GM23338 (cell line): ENCODE measurements at regions not wholly inside any gene's neighbourhood (a gene's known extent, or its start where the extent isn't known, plus 50 kb on each side); places are given as distances from the start of the nearest gene placed in this dataset.

Source experiments
- ATAC-seq: fragments of 200-7000 bp; cut with Tn5 transposase; 3 replicates; pipeline ENCODE4 v1.9.1; 2020
- DNase-seq: peaks from one replicate; pipeline ENCODE4 v3.0.0-alpha.2; 2015; ENCODE audit warnings: low spot score
- H2AFZ ChIP-seq: fragments of 200-600 bp; sonication (generic); 2 replicates; pipeline ENCODE4 v1.8.0; 2016; ENCODE audit warnings: antibody characterized with exemption, mild to moderate bottlenecking, moderate library complexity
- H3F3A ChIP-seq: fragments of 200-600 bp; sonication (generic); replicated peaks from 2 replicates; pipeline ENCODE4 v1.8.0; 2017; ENCODE audit warnings: antibody characterized with exemption, mixed run types, low read depth
- H3K27ac ChIP-seq: fragments of 200-600 bp; sonication (generic); 2 replicates; pipeline ENCODE4 v1.6.1; 2016; ENCODE audit warnings: low read depth
- H3K27me3 ChIP-seq: fragments of 200-600 bp; sonication (generic); 2 replicates; pipeline ENCODE4 v1.8.0; 2016; ENCODE audit warnings: mild to moderate bottlenecking, mixed run types, moderate library complexity; ENCODE audit not compliant: insufficient read depth
- H3K36me3 ChIP-seq: fragments of 200-600 bp; sonication (generic); 2 replicates; pipeline ENCODE4 v1.8.0; 2016; ENCODE audit warnings: mild to moderate bottlenecking; ENCODE audit not compliant: insufficient read depth
- H3K4me1 ChIP-seq: fragments of 200-600 bp; sonication (generic); 2 replicates; pipeline ENCODE4 v1.8.0; 2016; ENCODE audit warnings: mild to moderate bottlenecking, moderate library complexity; ENCODE audit not compliant: insufficient read depth
- H3K4me2 ChIP-seq: fragments of 200-600 bp; sonication (generic); 2 replicates; pipeline ENCODE4 v1.7.1; 2017; ENCODE audit warnings: mixed run types
- H3K4me3 ChIP-seq: fragments of 200-600 bp; sonication (generic); 2 replicates; pipeline ENCODE4 v1.6.1; 2016; ENCODE audit warnings: mixed run types
- H3K79me2 ChIP-seq: fragments of 200-600 bp; sonication (generic); replicated peaks from 2 replicates; pipeline ENCODE4 v1.8.0; 2017; ENCODE audit warnings: mild to moderate bottlenecking; ENCODE audit not compliant: insufficient read depth
- H3K9me2 ChIP-seq: fragments of 200-600 bp; sonication (generic); 2 replicates; pipeline ENCODE4 v1.8.0; 2017; ENCODE audit not compliant: insufficient read depth
- H4K20me1 ChIP-seq: fragments of 200-600 bp; sonication (generic); replicated peaks from 2 replicates; pipeline ENCODE4 v1.8.0; 2017; ENCODE audit warnings: mild to moderate bottlenecking; ENCODE audit not compliant: insufficient read depth
- H3K27ac Mint-ChIP-seq: 2 replicates; pipeline ENCODE4 v1.8.0; 2020; ENCODE audit warnings: inconsistent platforms, mild to moderate bottlenecking, moderate library complexity, mixed read lengths
- H3K27me3 Mint-ChIP-seq: 3 replicates; pipeline ENCODE4 v1.8.0; 2022; ENCODE audit warnings: low read depth, mild to moderate bottlenecking, moderate library complexity, mixed read lengths, inconsistent platforms; ENCODE audit not compliant: insufficient read depth, poor library complexity
- H3K36me3 Mint-ChIP-seq: 3 replicates; pipeline ENCODE4 v1.8.0; 2021; ENCODE audit warnings: low read depth, mild to moderate bottlenecking, inconsistent platforms, moderate library complexity, mixed read lengths
- H3K4me1 Mint-ChIP-seq: 3 replicates; pipeline ENCODE4 v1.8.0; 2020; ENCODE audit warnings: mild to moderate bottlenecking, inconsistent platforms, mixed read lengths
- H3K4me3 Mint-ChIP-seq: 3 replicates; pipeline ENCODE4 v1.8.0; 2021; ENCODE audit warnings: moderate library complexity, mild to moderate bottlenecking, inconsistent platforms, mixed read lengths
- H3K9me3 Mint-ChIP-seq: 3 replicates; pipeline ENCODE4 v1.8.0; 2020; ENCODE audit warnings: moderate library complexity, mild to moderate bottlenecking, inconsistent platforms, mixed read lengths
- CREB1 ChIP-seq: fragments of 250-450 bp; sonication (Bioruptor Pico); IDR thresholded peaks from 2 replicates; pipeline ENCODE4 v1.5.0; 2020; ENCODE audit warnings: low read depth, mild to moderate bottlenecking, moderate library complexity
- EZH2 ChIP-seq: fragments of 200-600 bp; sonication (generic); IDR thresholded peaks from one replicate; pipeline ENCODE4 v1.8.0; 2017; ENCODE audit warnings: antibody characterized with exemption, mild to moderate bottlenecking, low read depth; ENCODE audit not compliant: unreplicated experiment
- EZH2phosphoT487 ChIP-seq: fragments of 200-600 bp; sonication (generic); IDR thresholded peaks from one replicate; pipeline ENCODE4 v1.8.1; 2018; ENCODE audit warnings: antibody characterized with exemption; ENCODE audit not compliant: unreplicated experiment
- JUNB ChIP-seq: IDR thresholded peaks from one replicate; pipeline ENCODE4 v1.6.1; 2016; ENCODE audit warnings: antibody characterized with exemption; ENCODE audit not compliant: unreplicated experiment
- NANOG ChIP-seq: IDR thresholded peaks from 2 replicates; pipeline ENCODE4 v1.6.1; 2016; ENCODE audit warnings: antibody characterized with exemption, borderline replicate concordance
- POLR2AphosphoS5 ChIP-seq: IDR thresholded peaks from 2 replicates; pipeline ENCODE4 v1.6.1; 2016; ENCODE audit warnings: antibody characterized with exemption, low read depth
- STAT1 ChIP-seq: IDR thresholded peaks from one replicate; pipeline ENCODE4 v1.6.1; 2016; ENCODE audit warnings: antibody characterized with exemption; ENCODE audit not compliant: unreplicated experiment
- ZNF114 ChIP-seq: fragments of 250-450 bp; sonication (Bioruptor Pico); IDR thresholded peaks from 2 replicates; pipeline ENCODE4 v1.5.0; 2020; ENCODE audit warnings: mild to moderate bottlenecking, moderate library complexity
- ZNF331 ChIP-seq: fragments of 250-450 bp; sonication (Bioruptor Pico); IDR thresholded peaks from 2 replicates; pipeline ENCODE4 v1.5.0; 2020; ENCODE audit warnings: low read depth, mild to moderate bottlenecking, moderate library complexity
- TF ChIP-seq, protein P1 (sequence below), 2 experiments: fragments of 200-600 bp in 1 of 2; sonication (generic) in 1 of 2; conservative IDR thresholded peaks; 2 replicates each; pipeline versions ENCODE4 v1.5.1 to v1.6.1; 2016 to 2017; ENCODE audit warnings: antibody characterized with exemption in 2 of 2, low read depth in 2 of 2, mild to moderate bottlenecking in 2 of 2, moderate library complexity in 1 of 2
- TF ChIP-seq, protein P2 (sequence below): IDR thresholded peaks from one replicate; pipeline ENCODE4 v1.6.1; 2018; ENCODE audit warnings: antibody characterized with exemption; ENCODE audit not compliant: unreplicated experiment
- TF ChIP-seq, protein P3 (sequence below): IDR thresholded peaks from 2 replicates; pipeline ENCODE4 v1.6.1; 2016; ENCODE audit warnings: antibody characterized with exemption
- TF ChIP-seq, protein P4 (sequence below): fragments of 250-450 bp; sonication (Bioruptor Pico); IDR thresholded peaks from 2 replicates; pipeline ENCODE4 v1.5.0; 2020; ENCODE audit warnings: mild to moderate bottlenecking, moderate library complexity

DNA sequence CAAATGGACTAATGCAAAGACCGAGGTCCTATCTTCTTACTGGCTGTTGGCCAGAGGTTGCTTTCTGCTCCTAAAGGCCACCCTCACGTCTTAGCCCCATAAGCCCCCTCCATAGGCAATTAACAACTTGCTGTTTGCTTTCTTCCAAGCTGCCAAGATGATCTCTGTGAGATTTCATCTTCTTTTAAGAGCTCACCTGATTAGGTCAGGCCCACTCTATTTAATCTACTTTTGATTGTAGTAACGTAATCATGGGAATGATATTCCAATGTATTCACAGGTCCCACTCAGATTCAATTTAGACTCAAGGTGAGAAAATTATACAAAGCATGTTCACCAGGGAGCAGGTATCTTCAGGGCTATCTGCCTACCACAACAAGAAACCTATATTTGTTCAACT is 84.4 kb upstream of the RAD23B start:
- H3K9me2 ChIP-seq: peaks cover 14% of the 10 kb centered on the region; the same call in 1 of the 2 replicates
- peaks cover 4% of the 10 kb centered on the region for H3K9me3 Mint-ChIP-seq
- no peak overlapping the region for H3K4me2 ChIP-seq
- H3K27ac ChIP-seq: no peak overlapping the region
- peaks cover 6% of the 10 kb centered on the region; the same call in 1 of the 2 replicates for H3K27me3 ChIP-seq
- H3K4me1 Mint-ChIP-seq: peaks cover 10% of the 10 kb centered on the region
- H3K4me3 ChIP-seq: no peak overlapping the region
- H3K27ac Mint-ChIP-seq: no peak overlapping the region
- peaks cover 1% of the 10 kb centered on the region for H3K27me3 Mint-ChIP-seq
- H4K20me1 ChIP-seq: no peaks in the 10 kb centered on the region
- H3K79me2 ChIP-seq: no peaks in the 10 kb centered on the region
- TF ChIP-seq ZNF114 (CRISPR knock-in tag): no peak
- TF ChIP-seq EZH2phosphoT487: no peak
- TF ChIP-seq JUNB: no peak
- no peak for TF ChIP-seq STAT1
- no peak for TF ChIP-seq NANOG
- no peak for TF ChIP-seq CREB1 (CRISPR knock-in tag)
- TF ChIP-seq, protein P1, sequence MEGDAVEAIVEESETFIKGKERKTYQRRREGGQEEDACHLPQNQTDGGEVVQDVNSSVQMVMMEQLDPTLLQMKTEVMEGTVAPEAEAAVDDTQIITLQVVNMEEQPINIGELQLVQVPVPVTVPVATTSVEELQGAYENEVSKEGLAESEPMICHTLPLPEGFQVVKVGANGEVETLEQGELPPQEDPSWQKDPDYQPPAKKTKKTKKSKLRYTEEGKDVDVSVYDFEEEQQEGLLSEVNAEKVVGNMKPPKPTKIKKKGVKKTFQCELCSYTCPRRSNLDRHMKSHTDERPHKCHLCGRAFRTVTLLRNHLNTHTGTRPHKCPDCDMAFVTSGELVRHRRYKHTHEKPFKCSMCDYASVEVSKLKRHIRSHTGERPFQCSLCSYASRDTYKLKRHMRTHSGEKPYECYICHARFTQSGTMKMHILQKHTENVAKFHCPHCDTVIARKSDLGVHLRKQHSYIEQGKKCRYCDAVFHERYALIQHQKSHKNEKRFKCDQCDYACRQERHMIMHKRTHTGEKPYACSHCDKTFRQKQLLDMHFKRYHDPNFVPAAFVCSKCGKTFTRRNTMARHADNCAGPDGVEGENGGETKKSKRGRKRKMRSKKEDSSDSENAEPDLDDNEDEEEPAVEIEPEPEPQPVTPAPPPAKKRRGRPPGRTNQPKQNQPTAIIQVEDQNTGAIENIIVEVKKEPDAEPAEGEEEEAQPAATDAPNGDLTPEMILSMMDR (conservative IDR thresholded peaks at IDR 0.05; ENCODE audit: low read depth in 2 of 2): no peak
- TF ChIP-seq, protein P2, sequence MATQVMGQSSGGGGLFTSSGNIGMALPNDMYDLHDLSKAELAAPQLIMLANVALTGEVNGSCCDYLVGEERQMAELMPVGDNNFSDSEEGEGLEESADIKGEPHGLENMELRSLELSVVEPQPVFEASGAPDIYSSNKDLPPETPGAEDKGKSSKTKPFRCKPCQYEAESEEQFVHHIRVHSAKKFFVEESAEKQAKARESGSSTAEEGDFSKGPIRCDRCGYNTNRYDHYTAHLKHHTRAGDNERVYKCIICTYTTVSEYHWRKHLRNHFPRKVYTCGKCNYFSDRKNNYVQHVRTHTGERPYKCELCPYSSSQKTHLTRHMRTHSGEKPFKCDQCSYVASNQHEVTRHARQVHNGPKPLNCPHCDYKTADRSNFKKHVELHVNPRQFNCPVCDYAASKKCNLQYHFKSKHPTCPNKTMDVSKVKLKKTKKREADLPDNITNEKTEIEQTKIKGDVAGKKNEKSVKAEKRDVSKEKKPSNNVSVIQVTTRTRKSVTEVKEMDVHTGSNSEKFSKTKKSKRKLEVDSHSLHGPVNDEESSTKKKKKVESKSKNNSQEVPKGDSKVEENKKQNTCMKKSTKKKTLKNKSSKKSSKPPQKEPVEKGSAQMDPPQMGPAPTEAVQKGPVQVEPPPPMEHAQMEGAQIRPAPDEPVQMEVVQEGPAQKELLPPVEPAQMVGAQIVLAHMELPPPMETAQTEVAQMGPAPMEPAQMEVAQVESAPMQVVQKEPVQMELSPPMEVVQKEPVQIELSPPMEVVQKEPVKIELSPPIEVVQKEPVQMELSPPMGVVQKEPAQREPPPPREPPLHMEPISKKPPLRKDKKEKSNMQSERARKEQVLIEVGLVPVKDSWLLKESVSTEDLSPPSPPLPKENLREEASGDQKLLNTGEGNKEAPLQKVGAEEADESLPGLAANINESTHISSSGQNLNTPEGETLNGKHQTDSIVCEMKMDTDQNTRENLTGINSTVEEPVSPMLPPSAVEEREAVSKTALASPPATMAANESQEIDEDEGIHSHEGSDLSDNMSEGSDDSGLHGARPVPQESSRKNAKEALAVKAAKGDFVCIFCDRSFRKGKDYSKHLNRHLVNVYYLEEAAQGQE: no peak
- TF ChIP-seq ZNF331 (CRISPR knock-in tag): no peak
- no peak for TF ChIP-seq POLR2AphosphoS5
- TF ChIP-seq, protein P3, sequence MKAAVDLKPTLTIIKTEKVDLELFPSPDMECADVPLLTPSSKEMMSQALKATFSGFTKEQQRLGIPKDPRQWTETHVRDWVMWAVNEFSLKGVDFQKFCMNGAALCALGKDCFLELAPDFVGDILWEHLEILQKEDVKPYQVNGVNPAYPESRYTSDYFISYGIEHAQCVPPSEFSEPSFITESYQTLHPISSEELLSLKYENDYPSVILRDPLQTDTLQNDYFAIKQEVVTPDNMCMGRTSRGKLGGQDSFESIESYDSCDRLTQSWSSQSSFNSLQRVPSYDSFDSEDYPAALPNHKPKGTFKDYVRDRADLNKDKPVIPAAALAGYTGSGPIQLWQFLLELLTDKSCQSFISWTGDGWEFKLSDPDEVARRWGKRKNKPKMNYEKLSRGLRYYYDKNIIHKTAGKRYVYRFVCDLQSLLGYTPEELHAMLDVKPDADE: no peak
- TF ChIP-seq, protein P4, sequence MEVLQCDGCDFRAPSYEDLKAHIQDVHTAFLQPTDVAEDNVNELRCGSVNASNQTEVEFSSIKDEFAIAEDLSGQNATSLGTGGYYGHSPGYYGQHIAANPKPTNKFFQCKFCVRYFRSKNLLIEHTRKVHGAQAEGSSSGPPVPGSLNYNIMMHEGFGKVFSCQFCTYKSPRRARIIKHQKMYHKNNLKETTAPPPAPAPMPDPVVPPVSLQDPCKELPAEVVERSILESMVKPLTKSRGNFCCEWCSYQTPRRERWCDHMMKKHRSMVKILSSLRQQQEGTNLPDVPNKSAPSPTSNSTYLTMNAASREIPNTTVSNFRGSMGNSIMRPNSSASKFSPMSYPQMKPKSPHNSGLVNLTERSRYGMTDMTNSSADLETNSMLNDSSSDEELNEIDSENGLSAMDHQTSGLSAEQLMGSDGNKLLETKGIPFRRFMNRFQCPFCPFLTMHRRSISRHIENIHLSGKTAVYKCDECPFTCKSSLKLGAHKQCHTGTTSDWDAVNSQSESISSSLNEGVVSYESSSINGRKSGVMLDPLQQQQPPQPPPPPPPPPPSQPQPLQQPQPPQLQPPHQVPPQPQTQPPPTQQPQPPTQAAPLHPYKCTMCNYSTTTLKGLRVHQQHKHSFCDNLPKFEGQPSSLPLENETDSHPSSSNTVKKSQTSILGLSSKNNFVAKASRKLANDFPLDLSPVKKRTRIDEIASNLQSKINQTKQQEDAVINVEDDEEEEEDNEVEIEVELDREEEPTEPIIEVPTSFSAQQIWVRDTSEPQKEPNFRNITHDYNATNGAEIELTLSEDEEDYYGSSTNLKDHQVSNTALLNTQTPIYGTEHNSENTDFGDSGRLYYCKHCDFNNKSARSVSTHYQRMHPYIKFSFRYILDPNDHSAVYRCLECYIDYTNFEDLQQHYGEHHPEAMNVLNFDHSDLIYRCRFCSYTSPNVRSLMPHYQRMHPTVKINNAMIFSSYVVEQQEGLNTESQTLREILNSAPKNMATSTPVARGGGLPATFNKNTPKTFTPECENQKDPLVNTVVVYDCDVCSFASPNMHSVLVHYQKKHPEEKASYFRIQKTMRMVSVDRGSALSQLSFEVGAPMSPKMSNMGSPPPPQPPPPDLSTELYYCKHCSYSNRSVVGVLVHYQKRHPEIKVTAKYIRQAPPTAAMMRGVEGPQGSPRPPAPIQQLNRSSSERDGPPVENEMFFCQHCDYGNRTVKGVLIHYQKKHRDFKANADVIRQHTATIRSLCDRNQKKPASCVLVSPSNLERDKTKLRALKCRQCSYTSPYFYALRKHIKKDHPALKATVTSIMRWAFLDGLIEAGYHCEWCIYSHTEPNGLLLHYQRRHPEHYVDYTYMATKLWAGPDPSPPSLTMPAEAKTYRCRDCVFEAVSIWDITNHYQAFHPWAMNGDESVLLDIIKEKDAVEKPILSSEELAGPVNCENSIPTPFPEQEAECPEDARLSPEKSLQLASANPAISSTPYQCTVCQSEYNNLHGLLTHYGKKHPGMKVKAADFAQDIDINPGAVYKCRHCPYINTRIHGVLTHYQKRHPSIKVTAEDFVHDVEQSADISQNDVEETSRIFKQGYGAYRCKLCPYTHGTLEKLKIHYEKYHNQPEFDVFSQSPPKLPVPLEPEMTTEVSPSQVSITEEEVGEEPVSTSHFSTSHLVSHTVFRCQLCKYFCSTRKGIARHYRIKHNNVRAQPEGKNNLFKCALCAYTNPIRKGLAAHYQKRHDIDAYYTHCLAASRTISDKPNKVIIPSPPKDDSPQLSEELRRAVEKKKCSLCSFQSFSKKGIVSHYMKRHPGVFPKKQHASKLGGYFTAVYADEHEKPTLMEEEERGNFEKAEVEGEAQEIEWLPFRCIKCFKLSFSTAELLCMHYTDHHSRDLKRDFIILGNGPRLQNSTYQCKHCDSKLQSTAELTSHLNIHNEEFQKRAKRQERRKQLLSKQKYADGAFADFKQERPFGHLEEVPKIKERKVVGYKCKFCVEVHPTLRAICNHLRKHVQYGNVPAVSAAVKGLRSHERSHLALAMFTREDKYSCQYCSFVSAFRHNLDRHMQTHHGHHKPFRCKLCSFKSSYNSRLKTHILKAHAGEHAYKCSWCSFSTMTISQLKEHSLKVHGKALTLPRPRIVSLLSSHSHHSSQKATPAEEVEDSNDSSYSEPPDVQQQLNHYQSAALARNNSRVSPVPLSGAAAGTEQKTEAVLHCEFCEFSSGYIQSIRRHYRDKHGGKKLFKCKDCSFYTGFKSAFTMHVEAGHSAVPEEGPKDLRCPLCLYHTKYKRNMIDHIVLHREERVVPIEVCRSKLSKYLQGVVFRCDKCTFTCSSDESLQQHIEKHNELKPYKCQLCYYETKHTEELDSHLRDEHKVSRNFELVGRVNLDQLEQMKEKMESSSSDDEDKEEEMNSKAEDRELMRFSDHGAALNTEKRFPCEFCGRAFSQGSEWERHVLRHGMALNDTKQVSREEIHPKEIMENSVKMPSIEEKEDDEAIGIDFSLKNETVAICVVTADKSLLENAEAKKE (CRISPR knock-in tag): no peak
- no peak for TF ChIP-seq EZH2
- DNase-seq (no peak), ATAC-seq (no peak)
- no peak overlapping the region for H2AFZ ChIP-seq
- H3K36me3 ChIP-seq: no peaks in the 10 kb centered on the region; the same call in 1 of the 2 replicates
- H3K4me1 ChIP-seq: peaks cover 9% of the 10 kb centered on the region
- H3K36me3 Mint-ChIP-seq: peaks cover 3% of the 10 kb centered on the region; the same call in 1 of the 3 replicates
- no peak overlapping the region for H3K4me3 Mint-ChIP-seq
- no peaks in the 10 kb centered on the region for H3F3A ChIP-seq
